Glomerular endothelial cell (primary cell): ENCODE measurements at regions not wholly inside any gene's neighbourhood (a gene's known extent, or its start where the extent isn't known, plus 50 kb on each side); places are given as distances from the start of the nearest gene placed in this dataset.
"Not testable (repeated sequence)": the region's sequence is repeated elsewhere in the genome, so short reads cannot be mapped to it uniquely, and the experiment has no call there.

ENCODE experiments used
- DNase-seq: peaks from one replicate; pipeline ENCODE4 v3.0.0-alpha.2; 2011; ENCODE audit warnings: low read depth, low spot score; ENCODE audit errors: extremely low read depth

- no peak for DNase-seq
These were observed 390.1 kb downstream of the ZFHX3 start for GRCh38 chr16:72657791-72658190.

- no peak for DNase-seq
These were observed 390.8 kb downstream of the ZFHX3 start for GRCh38 chr16:72657164-72657563.

GRCh38 chr16:72654535-72654934 lies 393.4 kb downstream of the ZFHX3 start:
- no peak for DNase-seq

GRCh38 chr16:72649254-72649944 lies 398.5 kb downstream of the ZFHX3 start:
- no peak for DNase-seq

- no peak for DNase-seq
These were observed 401.3 kb downstream of the ZFHX3 start for GRCh38 chr16:72646615-72647014.

- no peak for DNase-seq
These were observed 402.4 kb downstream of the ZFHX3 start for GRCh38 chr16:72645538-72645937.

GRCh38 chr16:72644911-72645310 lies 403.0 kb downstream of the ZFHX3 start:
- DNase-seq, result no peak

GRCh38 chr16:72639494-72639893 lies 408.4 kb downstream of the ZFHX3 start:
- no peak for DNase-seq

GRCh38 chr16:72637306-72637705 lies 410.6 kb downstream of the ZFHX3 start:
- peak; percentile 4 for DNase-seq

- DNase-seq, result no peak
These were observed 412.2 kb downstream of the ZFHX3 start for GRCh38 chr16:72635694-72636093.

GRCh38 chr16:72635104-72635503 lies 412.8 kb downstream of the ZFHX3 start:
- DNase-seq, result no peak

GRCh38 chr16:72627182-72627896 lies 420.6 kb downstream of the ZFHX3 start:
- not testable (repeated sequence) for DNase-seq

GRCh38 chr16:72626623-72627022 lies 421.3 kb downstream of the ZFHX3 start:
- no peak for DNase-seq

GRCh38 chr16:72621651-72622050 lies 426.3 kb downstream of the ZFHX3 start:
- DNase-seq, result no peak

GRCh38 chr16:72620853-72621252 lies 427.1 kb downstream of the ZFHX3 start:
- no peak for DNase-seq

GRCh38 chr16:72620348-72620747 lies 427.6 kb downstream of the ZFHX3 start:
- DNase-seq, result no peak

GRCh38 chr16:72615856-72616255 lies 432.1 kb downstream of the ZFHX3 start:
- no peak for DNase-seq

- no peak for DNase-seq
These were observed 435.2 kb downstream of the ZFHX3 start for GRCh38 chr16:72612718-72613117.

GRCh38 chr16:72612256-72612655 lies 435.7 kb downstream of the ZFHX3 start:
- no peak for DNase-seq

- no peak for DNase-seq
These were observed 438.0 kb upstream of the PMFBP1 start for GRCh38 chr16:72609933-72610332.

GRCh38 chr16:72609066-72609465 lies 437.1 kb upstream of the PMFBP1 start:
- no peak for DNase-seq

GRCh38 chr16:72604375-72604774 lies 432.4 kb upstream of the PMFBP1 start:
- DNase-seq, result no peak
